HG03565 (cell line): ENCODE measurements at regions not wholly inside any gene's neighbourhood (a gene's known extent, or its start where the extent isn't known, plus 50 kb on each side); places are given as distances from the start of the nearest gene placed in this dataset.

Experiments used
- ATAC-seq: cut with Tn5 transposase; IDR thresholded peaks from one replicate; pipeline ENCODE4 v1.9.1; 2021; ENCODE audit warnings: mild to moderate bottlenecking, moderate library complexity; ENCODE audit not compliant: unreplicated experiment

DNA sequence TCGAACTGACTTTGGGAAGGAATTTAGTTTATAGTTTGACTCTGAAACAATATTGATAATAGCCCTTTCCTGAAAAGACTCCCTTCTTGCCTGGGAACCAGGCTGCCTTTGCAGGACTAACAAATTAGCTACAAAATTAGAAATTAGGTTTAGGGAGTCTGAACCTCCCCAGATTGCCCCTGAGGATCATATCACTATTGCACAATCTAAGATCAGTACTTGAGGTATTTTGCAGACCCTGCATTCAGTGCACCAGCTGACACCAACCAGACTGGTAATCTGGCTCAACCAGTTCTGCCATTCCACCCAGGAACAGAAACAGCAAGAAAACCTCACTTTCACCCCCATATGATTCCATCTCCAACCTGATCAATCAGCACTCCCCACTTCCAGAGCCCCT is 131.8 kb upstream of the GALNT5 start:
- no peak for ATAC-seq

DNA sequence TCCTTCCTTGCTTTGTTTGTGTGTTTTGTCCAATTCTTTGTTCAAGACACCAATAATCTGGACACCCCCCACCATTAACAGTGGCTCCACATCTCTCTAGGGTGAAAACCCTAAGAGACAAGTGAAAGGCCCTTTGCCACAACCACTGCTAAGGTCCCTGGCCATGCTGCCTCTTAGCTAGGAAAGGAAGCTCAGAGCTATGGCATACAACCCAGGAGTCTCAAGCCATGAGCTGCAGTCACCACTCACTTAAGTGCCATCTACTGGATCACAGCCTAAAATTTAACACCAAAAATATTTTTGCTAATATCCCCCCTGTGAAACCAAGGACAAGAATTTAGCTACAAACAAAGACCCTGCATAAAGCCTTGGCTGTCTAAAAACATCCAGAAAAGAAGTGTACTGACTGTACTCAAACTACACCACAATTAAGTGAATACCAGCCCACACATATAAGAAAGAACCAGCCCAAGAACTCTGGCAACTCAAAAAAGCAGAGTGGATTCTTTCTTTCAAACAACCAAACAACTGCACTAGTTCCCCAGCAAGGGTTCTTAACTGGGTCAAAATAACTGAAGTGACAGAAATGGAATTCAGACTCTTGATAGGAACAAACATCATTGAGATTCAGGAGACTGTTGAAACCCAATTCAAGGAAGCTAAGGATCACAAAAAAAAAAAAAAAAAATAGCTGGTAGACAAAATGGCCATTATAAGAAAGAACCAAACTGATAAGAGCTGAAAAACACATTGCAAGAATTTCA is 130.1 kb upstream of the GALNT5 start:
- ATAC-seq = no peak

DNA sequence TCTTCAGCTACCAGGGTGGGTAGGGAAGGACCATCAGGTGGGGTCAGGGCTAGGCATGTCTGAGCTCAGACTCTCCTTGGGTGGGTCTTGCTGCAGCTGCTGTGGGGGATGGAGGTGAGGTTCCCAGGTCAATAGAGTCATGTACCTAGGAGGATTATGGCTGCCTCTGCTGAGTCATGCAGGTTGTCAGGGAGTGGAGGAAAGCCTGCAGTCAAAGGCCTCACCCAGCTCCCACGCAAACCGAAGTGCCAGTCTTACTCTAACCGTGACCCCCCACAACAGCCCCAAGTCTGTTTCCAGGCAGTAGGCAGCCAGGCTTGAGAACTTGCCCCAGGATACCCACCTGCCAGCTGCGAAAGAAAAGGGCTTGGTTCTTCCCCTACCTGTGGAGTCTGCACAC is 113.6 kb upstream of the GALNT5 start:
- no peak for ATAC-seq

DNA sequence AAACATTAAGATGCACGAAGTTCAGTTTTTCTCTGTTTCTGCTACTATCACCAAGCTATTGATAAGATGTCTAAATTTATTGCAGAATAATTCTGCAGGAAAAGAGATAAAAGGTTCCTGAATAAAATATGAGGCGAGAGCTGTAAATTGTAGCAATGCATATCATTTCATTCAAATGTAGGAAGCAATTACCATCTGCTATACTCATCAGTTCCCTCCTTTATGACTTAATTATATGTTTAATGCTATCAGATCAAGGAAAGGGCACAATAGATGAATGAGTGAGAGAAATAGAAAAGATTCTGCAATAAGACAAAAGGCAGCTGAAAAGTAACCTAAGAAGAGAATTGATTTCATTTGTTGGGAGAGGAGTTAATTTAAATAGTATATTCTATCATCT is 108.2 kb upstream of the GALNT5 start:
- no peak for ATAC-seq

DNA sequence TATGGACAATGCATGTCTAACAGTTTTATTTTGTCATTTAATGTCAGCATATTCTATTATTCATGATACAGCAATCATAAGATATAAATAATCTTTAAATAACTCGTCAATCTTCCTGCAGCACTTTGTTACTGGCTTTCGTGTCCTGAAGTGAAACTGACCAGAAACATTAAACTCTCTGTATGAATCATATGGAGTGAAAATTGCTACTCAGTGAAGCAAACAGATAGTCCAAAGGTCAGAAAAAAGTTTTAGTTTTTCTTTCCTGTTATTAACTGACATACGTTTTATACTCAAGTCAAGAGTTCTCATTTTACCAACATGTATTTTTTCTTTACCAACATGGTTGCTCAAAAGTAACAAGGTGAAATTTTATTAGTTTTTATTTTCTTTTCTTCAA is 106.8 kb upstream of the GALNT5 start:
- ATAC-seq = peak; percentile 98

DNA sequence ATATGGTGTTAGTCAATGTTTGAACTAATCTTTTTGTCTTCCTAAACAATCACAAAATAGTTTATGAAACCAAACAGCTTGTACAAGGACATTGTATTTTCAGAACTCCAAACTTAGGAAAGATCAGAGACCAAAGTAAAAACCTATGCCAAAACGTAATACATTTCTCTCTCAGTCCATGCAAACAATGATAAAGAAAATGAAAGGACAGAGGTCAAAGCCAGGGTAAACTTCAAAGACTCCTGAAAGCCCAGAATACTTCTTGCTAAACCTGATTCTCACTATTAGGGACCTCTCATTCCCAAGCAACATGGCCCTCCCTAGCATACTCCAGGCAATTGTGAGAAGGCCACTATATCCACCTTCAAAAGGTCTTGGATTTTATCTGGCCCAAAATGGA is 105.1 kb upstream of the GALNT5 start:
- no peak for ATAC-seq

DNA sequence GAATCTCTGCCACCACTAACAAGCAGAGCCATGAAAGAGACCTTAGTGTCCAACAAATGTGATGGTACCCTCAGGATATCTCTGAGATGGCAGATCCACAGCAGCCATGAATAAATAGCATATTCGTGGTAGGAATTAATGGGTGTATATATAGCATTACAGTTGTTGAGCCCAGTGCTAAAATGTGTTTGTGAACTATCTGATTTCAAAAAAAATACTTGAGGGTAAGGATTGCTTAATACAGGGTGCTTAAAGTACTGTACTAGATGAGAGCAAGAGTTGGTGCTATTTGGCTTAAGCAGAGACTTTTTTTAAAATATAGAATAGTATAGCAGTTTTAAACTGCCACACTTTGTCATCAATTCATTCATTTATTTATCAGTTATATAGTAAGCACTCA is 101.5 kb upstream of the GALNT5 start:
- no peak for ATAC-seq

DNA sequence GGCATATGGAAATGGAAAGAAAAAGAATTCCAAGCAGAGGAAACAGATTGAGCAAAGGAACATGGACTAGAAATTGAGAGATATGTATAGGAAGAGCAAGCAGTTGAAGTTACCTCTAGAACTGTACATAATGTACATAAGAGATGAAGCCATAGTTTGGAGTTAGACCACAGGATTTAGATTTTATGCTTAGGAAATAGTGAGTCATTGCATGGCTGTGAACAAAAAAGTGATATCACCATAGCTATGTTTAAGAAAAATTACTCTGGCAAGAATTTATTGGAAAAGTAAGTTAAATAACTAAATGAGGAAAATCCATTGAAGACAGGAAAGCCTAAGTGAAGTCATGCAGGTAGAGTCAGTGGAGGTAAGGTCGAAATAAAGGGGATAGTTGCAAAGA is 99.4 kb upstream of the GALNT5 start:
- ATAC-seq = no peak

DNA sequence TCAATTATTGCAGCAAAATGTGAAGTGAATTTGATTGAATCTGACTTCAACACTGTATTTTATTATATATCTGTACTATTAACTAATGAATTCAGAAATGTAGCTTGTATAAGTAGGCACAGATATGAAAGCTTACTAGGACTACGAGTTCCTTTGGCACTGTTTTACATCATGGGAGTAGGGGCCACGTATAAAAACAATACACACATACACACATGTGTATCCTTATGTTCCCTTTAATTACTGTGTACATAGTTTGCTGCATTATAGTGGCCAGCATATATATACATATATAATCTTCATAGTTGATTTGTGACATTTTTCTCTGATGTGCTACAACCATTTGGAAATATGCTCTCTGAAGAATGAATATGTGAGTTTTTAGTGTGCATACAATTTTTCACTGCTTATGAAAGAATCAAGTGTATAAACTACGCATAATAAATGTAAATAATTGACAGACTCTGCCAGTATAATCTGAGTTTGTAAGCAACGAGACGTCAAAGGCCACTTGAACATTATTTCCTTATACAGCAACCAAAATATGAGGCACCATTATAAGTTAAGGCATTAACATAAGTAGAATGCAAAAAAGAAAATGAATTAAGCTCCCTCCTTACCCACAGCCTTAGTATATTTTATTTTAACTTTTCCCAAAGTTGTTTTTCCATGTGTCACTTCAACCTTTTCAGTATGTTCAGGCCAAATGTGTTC is 98.1 kb upstream of the GALNT5 start:
- no peak for ATAC-seq

DNA sequence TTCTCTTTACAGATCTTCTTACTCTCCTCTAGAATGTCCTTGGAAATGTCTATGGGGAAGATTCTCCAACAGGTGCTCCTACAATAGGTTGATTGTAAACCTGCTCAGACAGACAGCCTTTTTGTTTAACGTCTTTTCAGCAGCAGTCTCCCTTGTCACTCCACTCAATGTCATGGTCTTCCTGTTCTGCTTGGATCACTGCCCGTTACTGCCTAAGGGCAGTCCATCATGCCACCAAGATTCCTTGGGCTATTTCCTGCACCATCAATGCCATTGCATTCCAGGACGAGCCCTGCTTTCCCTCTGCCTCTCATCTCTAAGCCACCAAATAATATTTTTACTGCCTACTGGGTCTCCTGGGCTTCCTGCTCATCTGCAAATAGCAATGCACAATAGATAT is 97.4 kb upstream of the GALNT5 start:
- ATAC-seq = no peak

DNA sequence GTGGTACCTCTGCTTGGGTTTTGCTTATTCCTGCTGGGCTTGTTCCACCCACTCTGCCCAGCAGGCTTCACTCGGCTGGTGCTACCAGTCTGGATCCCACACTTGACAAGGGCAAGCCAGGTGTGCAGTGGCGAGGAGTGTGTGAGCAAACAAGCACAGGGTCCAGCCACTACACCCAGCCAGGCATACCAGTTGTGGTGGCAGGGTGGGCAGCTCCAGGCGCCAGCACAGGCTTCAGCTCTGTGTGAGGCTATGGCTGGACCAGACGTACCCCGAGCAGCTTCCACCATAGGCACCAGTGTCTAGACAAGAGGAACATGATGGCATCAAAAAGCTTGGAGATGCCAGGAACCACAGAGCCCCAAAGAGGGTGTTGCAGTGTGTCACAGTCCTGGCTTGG is 93.1 kb upstream of the GALNT5 start:
- ATAC-seq = no peak

DNA sequence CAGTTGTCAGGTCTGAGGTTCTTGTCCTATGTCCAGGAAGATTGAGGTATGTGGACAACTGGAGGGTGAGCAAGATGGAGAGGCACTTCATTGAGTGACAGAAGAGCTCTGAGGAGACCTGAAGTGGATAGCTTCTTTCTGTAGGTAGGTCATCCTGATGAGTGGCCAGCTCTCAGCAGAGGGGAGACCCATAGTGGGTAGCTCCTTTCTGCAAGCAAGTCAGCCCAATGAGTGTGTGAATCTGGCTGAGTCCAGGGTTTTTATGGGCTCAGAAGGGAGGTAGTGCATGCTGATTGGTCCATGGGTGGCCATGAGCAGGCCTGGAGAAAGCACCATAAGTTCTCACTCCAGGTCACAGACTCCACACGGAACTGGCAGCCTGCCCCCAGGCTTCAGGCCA is 92.6 kb upstream of the GALNT5 start:
- ATAC-seq = no peak

DNA sequence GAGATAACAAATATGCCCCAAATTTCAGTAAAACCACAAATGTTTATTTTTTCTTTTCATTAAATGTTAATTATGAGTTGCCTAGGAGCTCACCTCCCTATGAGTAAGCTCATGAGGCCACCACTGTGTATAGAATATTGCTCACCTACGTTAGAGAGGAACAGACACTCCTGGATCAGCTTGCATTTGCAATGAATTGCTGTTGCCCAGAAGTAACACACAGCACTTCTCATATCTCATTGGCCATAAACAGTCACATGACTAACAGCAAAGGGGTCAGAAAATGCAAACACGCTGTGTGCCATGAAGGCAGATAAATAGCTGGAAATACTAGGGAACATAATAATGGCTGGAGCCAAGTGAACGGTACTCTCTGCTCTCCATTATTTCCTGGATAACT is 89.0 kb upstream of the GALNT5 start:
- no peak for ATAC-seq

DNA sequence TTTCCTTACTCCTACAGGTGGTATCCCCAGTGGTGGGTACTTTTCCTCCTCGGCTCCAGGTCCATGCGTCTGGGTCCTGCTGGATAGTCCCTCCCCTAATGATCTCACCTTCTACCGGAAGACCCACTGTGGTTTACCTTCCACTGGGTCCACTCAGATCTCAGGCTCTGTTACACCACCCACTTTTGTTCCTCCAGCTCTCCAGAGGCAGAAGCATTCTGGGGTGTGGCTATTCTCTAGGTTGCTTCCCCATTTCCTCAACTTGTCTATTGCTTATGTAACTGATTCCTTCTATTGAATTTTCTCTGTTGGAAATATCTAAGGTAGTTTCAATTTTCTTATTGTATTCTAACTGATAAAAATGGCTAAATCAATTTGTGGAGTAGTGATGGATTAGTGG is 87.6 kb upstream of the GALNT5 start:
- no peak for ATAC-seq

DNA sequence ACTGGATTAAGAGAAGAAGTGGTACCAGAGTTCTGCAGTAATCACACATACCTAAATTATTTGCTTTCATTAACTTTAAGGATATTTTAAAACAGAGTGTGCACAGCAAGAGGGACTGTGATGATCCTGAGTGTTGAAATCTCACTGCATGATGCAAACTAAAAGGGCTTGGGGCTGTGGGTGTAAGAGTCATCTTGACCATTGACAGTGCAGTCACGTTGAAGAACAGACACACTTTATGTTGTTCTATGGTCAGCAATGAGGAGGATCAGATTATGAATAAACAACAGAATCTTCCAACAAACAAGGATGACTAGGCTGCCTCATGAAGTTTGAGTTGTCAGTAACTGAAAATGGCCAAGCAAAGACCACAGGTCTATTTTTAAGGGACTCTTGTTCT is 87.2 kb upstream of the GALNT5 start:
- no peak for ATAC-seq

DNA sequence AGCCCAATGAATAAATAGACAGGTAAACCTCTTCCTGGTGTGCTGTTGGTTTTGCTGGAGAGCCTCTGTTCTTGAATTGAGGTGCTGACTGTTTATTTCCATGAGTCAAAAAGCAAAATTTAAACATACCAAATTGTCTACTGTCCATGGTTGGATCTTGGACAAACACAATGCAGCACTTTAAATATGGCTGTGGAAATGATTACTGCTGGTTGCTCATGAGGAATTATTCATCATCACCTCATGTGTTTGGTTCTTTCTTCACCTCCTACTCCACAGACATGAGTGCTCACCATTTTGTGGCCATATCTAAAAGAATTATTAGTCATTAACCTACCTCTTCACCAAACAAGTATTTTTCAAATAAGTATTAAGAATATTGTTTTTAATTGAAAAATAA is 85.3 kb upstream of the GALNT5 start:
- ATAC-seq = no peak

DNA sequence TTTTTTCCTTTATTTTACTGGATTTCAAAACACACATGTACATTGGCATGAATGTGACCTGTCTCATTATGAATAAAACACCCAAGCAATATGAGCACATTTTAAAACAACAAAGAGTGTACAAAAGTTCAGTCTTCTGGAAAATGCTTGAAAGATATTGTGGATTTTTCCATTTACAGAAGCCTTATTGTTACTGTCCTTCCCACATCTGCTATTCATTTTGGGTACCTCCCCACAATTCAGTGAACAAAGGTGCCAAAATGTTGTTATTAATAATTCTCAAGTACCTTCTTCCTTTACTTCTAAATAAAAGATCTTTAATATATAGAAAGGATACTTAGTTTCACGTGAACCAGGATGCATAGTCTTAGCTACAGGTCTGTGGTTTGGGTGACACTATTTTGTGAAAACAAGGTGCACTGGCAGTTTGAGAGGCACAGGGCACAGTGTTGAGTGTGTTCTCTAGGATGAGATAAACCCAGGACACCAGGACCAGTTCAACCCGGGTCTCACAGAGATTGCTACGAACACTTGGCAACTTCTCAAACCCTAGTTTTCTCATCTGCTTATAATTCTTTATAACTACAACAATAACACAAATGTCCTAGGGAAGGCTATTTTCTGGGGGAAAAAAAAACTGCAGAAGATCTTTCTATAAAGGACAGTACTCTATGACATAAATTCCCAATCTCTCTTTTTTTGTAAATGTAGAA is 84.5 kb upstream of the GALNT5 start:
- no peak for ATAC-seq

DNA sequence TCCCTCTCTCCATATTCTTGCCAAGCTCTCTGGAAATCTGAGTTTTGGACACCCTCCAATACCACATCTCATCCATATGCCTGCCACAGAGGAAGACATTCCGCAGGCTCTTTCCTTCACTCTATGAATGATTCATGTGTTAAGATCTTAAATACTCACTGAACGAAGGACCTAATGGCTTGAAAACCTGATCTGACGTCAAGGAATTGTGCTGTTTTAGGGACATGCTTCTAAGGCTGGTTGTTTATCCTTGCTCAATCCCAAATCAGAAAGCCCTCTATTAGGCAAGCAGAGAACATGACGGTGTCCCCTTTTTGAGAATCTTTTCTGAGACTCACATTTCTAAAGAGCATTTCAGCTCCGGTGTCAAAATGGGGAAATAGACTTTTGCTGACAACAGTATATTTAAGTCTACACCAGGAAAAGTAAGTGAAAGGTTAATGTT is 83.7 kb upstream of the GALNT5 start:
- no peak for ATAC-seq

DNA sequence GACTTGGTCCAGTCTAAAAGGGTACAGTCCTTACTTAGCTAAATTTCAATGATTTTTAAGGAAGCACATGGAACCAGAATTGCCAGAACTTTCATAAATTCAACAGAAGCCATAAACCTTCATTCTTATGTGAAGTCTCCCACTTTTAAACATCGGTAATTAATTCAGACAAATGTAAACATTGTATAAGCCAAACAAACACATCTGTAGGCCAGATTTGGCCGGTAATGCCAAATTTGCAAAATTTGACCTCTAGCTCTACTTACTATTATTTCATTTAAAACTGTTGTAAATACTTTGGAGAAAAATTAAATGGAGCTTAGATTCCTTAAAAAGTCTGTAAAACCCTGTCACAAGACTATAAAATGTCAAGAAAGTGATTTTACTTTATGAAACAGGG is 83.2 kb upstream of the GALNT5 start:
- no peak for ATAC-seq

DNA sequence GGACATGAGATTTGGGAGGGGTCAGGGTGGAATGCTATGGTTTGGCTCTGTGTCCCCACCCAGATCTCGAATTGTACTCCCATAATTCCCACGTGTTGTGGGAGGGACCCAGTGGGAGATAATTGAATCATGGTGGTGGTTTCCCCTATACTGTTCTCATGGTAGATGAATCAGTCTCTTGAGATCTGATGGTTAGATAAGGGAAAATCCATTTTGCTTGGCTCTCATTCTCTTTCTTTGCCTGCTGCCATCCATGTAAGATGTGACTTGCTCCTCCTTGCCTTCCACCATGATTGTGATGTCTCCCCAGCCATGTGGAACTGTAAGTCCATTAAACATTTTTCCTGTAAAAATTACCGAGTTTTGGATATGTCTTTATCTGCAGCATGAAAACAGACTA is 80.9 kb upstream of the GALNT5 start:
- no peak for ATAC-seq

DNA sequence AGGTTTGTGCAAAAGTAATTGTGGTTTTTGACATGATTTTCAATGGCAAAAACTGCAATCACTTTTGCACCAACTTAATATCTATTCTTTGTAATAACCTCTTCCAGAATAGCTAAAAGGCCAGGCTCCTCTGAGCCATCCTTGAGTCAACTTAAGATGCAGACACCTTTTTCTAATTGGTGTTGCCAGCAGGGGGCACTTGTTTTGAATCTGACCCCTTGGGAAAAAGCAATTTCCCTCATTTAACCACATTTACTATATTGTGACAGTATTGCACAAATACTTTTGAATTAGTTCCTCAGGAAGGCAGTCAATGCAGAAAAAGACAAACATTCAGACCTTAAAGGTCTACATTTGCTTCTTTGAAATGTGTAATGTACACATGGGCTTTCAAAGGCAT is 78.6 kb upstream of the GALNT5 start:
- no peak for ATAC-seq
